DOHH2 (cell line): ENCODE measurements at regions not wholly inside any gene's neighbourhood (a gene's known extent, or its start where the extent isn't known, plus 50 kb on each side); places are given as distances from the start of the nearest gene placed in this dataset.

Source experiments
- EZH2phosphoT487 ChIP-seq: fragments of 200-600 bp; sonication (generic); IDR thresholded peaks from 2 replicates; pipeline ENCODE4 v1.6.1; 2017; ENCODE audit warnings: borderline replicate concordance, mild to moderate bottlenecking, antibody characterized with exemption, low read length, moderate library complexity, mixed read lengths
- TF ChIP-seq, protein P1 (sequence below): fragments of 200-600 bp; sonication (generic); IDR thresholded peaks from one replicate; pipeline ENCODE4 v1.5.1; 2014; ENCODE audit warnings: antibody characterized with exemption, mild to moderate bottlenecking, low read depth, low read length; ENCODE audit not compliant: poor library complexity, severe bottlenecking

GRCh38 chr18:45324101-45324494 is 291.2 kb upstream of the SLC14A2 start:
- TF ChIP-seq, protein P1, sequence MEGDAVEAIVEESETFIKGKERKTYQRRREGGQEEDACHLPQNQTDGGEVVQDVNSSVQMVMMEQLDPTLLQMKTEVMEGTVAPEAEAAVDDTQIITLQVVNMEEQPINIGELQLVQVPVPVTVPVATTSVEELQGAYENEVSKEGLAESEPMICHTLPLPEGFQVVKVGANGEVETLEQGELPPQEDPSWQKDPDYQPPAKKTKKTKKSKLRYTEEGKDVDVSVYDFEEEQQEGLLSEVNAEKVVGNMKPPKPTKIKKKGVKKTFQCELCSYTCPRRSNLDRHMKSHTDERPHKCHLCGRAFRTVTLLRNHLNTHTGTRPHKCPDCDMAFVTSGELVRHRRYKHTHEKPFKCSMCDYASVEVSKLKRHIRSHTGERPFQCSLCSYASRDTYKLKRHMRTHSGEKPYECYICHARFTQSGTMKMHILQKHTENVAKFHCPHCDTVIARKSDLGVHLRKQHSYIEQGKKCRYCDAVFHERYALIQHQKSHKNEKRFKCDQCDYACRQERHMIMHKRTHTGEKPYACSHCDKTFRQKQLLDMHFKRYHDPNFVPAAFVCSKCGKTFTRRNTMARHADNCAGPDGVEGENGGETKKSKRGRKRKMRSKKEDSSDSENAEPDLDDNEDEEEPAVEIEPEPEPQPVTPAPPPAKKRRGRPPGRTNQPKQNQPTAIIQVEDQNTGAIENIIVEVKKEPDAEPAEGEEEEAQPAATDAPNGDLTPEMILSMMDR, result no peak
- TF ChIP-seq EZH2phosphoT487, result no peak
